NCI-H128 (cell line): ENCODE measurements at regions not wholly inside any gene's neighbourhood (a gene's known extent, or its start where the extent isn't known, plus 50 kb on each side); places are given as distances from the start of the nearest gene placed in this dataset.
"Not testable (repeated sequence)": the region's sequence is repeated elsewhere in the genome, so short reads cannot be mapped to it uniquely, and the experiment has no call there.

ENCODE experiments used
- DNase-seq: peaks from one replicate; lab custom pipeline; 2025; ENCODE audit not compliant: unreplicated experiment; lab: John Stamatoyannopoulos, UW

GRCh38 chr7:83306502-83306901 is 143.8 kb upstream of the PCLO start:
- DNase-seq: no peak

GRCh38 chr7:83305027-83305426 is 142.3 kb upstream of the PCLO start:
- DNase-seq: no peak

GRCh38 chr7:83301416-83301815 is 138.7 kb upstream of the PCLO start:
- DNase-seq: no peak

GRCh38 chr7:83290211-83290610 is 127.5 kb upstream of the PCLO start:
- DNase-seq: no peak

GRCh38 chr7:83289419-83289993 is 126.8 kb upstream of the PCLO start:
- no peak for DNase-seq

- DNase-seq: no peak
Observed at GRCh38 chr7:83280671-83281070, 118.0 kb upstream of the PCLO start.

- DNase-seq: no peak
Observed at GRCh38 chr7:83276250-83276649, 113.6 kb upstream of the PCLO start.

- no peak for DNase-seq
Observed at GRCh38 chr7:83273699-83274098, 111.0 kb upstream of the PCLO start.

- DNase-seq: peak; percentile 24
Observed at GRCh38 chr7:83271212-83272099, 108.8 kb upstream of the PCLO start.

- no peak for DNase-seq
Observed at GRCh38 chr7:83270407-83270806, 107.7 kb upstream of the PCLO start.

GRCh38 chr7:83267141-83267631 is 104.5 kb upstream of the PCLO start:
- peak; percentile 56 for DNase-seq

GRCh38 chr7:83263442-83264034 is 100.9 kb upstream of the PCLO start:
- DNase-seq: not testable (repeated sequence)

GRCh38 chr7:83259064-83259463 is 96.4 kb upstream of the PCLO start:
- DNase-seq: no peak

GRCh38 chr7:83248000-83248399 is 85.3 kb upstream of the PCLO start:
- no peak for DNase-seq

- DNase-seq: not testable (repeated sequence)
Observed at GRCh38 chr7:83219231-83219630, 56.5 kb upstream of the PCLO start.

- DNase-seq: no peak
Observed at GRCh38 chr7:83212883-83213282, 50.2 kb upstream of the PCLO start.
